Activated CD8-positive, alpha-beta memory T cell treated with anti-CD3 and anti-CD28 coated beads, Interleukin-2, amount 50 U/mL, for 24 hours (primary cell): ENCODE measurements at regions not wholly inside any gene's neighbourhood (a gene's known extent, or its start where the extent isn't known, plus 50 kb on each side); places are given as distances from the start of the nearest gene placed in this dataset.

Experiments
- DNase-seq: peaks from one replicate; pipeline ENCODE4 v3.0.0-alpha.2; 2020; ENCODE audit errors: extremely low read depth

DNA sequence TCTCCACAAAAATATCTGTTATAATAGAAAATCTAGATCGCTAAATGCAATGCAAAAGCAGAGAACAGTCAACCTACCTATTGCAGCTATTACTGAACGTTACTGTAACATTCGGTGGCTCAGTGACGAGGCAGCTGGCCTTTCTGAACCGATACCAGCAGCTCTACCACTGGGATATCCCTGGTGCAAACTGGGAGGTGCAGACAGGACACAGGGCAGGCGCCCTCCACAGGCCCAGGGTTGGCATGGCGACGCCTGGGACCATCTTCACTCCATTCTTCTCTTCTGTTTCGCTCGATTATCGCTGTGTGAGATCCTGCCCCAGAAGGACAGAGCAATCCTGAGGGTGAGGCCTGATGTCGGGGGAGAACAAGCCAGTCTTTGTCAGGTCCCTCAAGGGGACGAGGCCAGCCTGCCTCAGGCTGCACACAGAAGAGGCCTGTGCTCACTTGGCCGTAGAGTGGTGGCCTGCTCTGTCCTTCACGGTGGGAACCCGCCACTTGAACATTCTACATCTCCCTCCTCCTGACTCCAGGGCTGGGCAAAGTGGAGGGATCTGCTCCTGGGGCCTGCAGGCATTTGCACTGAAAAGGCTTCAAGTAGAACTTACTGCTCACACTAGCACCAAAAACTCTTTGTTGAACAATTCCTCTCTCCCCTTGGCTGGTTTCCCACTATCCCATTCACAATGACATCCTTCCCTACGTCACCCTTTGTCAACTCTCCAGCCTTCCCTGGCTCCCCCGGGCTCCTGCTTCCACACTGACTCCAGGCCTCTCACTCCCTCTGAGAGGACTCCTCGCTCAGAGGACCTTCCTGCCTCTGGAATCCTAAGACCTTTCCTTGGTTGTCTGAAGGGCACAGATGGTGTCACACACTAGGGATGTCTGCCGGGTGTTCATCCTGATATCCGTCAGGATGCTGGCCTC lies 49.7 kb downstream of the CYRIA start:
- DNase-seq, result no peak

DNA sequence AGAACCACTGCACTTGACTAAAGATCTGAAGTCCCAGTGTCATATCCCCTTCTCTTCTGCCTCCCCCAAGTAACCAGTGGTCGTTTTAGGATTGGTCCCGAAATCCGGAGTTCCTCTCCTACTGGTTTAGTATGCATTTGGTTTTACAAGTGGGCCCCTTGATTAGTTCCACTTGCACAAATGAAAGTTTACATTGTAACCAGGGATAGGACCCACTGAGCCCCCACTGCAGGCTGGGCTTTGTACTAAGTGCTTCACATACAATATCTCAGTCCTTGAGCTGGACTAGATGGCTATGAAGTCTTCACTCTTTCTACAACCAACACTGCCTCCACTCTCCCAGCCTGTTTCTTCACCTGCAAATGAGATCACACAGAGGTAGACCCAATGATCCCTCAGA lies 50.4 kb downstream of the CYRIA start:
- no peak for DNase-seq

- no peak for DNase-seq
Observed at GRCh38 chr2:16614314-16614860, 51.2 kb downstream of the CYRIA start.

DNA sequence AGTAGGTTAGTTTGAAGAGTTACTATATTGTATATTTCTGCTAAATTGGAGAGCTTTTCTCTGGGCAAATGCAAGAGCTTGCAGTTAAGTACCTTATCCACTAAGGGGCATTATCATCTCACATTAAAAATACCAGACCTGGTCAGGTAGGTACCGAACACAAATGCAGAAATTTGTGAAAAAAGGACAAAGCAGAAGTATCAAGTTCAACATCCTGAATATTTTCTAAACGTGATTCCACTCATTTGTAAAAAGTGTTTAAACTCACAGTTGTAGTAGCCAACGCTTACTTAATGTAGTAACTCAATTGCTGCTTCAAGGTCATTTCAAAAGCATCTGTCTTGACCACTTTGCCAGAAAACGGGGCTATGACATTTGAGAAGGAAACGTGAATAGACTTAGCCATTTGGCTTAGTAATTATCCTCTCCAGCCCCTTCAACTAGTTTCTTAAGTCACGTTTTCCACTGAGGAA lies 52.1 kb downstream of the CYRIA start:
- DNase-seq, result no peak

DNA sequence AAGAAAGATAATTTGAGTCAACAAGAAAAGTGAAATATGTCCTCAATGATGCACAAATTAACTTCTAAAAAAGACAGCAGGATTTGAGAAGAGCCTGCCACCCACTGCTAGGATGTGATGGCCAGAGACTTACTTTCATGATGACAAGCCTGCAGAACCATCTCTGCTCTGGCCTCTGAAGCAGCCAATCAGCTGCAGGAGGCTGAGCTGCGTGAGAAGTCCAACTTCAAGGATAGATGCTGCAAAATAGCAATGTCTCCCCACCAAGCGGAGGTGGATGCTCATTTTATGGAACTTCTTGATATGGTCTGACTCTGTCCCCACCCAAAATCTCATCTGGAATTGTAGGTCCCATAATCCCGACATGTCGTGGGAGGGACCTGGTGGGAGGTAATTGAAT lies 53.1 kb downstream of the CYRIA start:
- no peak for DNase-seq

GRCh38 chr2:16609786-16610185 lies 55.8 kb downstream of the CYRIA start:
- no peak for DNase-seq

GRCh38 chr2:16608661-16609643 lies 56.7 kb downstream of the CYRIA start:
- DNase-seq, result peak; percentile 66

DNA sequence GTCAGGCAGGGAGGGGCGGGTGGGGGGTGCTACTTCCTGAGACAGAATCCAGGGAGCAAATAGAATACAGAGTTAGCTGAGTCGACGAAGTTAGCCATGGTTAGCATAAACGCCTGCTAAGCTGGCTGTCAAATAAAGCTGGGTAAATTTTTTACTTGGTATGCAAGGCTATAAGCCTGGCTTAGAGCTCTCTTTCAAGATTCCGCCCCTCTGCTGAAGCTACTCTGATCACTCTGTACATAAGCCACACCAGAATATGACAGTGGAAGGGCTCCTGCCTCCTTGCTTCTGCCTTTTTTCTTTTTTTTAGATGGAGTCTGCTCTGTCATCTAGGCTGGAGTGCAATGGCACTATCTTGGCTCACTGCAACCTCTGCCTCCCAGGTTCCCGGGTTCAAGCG lies 58.3 kb downstream of the CYRIA start:
- DNase-seq, result no peak

DNA sequence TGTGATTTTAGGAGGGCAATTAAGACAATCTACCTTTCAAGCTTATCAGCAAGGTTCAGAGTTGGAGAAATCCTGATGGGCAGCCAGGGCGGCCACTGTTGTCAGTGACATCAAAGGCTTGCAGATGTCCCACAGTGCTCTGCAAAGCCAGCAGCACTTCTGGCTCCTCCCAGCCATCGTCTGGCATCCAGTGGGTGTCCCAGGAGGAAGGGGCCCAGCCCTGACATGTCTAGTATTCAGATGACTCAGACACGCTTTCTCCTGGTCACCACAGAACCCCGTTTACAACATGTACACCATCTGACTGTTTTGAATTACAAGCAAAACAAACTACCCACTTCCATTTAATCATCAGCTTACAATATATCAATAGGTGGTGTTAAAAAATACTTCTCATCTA lies 61.4 kb downstream of the CYRIA start:
- DNase-seq, result no peak

GRCh38 chr2:16591370-16591933 lies 74.2 kb downstream of the CYRIA start:
- no peak for DNase-seq

GRCh38 chr2:16589465-16589864 lies 76.2 kb downstream of the CYRIA start:
- DNase-seq, result no peak

- DNase-seq, result no peak
Observed at GRCh38 chr2:16588565-16588964, 77.1 kb downstream of the CYRIA start.

DNA sequence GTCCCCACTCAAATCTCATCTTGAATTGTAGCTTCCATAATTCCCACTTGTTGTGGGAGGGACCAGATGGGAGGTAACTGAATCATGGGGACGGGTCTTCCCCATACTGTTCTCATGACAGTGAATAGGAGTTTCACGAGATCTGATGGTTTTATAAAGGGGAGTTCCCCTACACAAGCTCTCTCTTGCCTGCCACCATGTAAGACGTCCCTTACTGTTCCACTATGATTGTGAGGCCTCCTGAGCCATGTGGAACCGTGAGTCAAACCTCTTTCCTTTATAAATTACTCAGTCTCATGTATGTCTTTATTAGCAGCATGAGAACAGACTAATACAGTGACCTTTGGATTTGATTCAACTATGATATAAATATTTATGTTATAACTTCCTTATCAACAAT lies 78.0 kb downstream of the CYRIA start:
- DNase-seq, result no peak

- DNase-seq, result no peak
Observed at GRCh38 chr2:16584824-16585540, 80.7 kb downstream of the CYRIA start.

DNA sequence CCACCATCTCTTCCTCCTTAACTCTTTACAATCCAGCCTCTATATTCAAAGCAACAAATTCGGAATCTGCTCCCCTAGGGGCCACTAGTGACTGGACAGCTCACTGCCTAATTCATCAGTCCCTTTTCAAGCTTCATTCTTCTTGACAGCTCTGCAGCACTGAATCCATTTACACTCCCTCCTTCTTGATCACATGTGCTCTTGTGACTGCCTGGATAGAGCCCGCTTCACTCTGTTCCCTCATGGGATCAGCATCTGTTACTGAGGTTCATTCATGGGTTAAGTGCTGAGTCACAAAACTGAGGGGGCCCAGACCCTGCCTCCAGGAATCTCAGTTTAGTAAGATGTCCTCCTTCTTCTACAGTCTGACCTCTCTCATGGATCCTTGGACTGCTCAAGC lies 81.5 kb downstream of the CYRIA start:
- no peak for DNase-seq

- no peak for DNase-seq
Observed at GRCh38 chr2:16581241-16581640, 84.4 kb downstream of the CYRIA start.

DNA sequence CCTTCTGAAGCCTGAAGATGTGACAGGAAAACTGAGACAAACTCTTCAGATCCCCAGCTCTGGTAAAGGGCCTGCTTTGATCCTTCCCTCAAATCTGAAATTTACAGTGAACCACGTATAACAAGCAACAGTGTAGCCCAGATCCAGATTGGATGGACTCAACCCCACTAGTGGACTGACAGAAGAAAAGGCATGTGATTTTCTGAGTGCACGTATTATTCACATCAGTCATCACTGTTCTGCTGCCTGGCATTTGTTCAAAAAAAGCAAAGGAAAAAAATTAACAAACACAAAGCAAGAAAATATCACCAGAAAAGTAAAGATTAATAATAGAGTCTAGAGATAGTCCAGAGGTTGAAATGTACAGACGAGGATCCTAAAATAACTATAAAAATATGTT lies 87.6 kb downstream of the CYRIA start:
- no peak for DNase-seq

- no peak for DNase-seq
Observed at GRCh38 chr2:16570516-16570915, 95.1 kb downstream of the CYRIA start.

DNA sequence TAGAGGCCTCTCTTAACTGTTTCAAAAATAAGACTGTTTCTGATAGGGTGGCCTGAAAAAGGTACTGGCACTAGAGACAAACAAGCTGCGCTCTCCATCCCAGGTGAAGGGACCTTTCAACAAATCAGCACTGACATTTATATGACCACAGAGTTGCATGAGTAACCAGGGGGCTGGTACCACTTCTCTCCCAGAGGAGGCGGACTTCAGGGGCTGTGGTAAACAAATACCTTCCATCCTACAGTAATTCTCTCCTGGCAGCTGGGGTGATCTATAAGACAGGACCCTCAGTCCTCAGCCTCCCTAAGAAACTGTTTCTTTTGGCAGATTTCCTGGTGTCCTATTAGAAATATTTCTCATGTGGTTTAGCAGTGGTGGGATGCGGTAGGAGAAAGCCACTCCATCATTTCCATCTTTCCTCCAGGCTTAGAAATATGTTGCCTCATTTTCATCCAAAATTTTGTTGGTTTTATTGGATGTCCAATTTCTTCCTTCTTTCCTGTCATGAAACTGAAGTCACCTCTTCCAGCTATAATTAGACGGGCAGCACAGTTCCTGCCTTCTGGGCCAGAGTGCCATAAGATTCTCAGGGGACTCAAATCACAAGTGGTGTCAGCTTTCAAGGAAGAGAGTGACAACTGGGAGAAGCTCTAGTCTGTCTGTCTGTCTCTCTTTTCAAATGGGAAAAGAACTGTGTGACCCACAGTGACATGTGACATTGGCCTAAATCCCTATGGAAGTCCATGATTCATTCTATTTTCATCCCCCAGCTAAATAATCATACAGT lies 96.4 kb downstream of the CYRIA start:
- DNase-seq, result no peak

- no peak for DNase-seq
Observed at GRCh38 chr2:16566701-16567100, 98.9 kb downstream of the CYRIA start.
